ENCODE measurements at regions not wholly inside any gene's neighbourhood (a gene's known extent, or its start where the extent isn't known, plus 50 kb on each side); places are given as distances from the start of the nearest gene placed in this dataset.

DNA sequence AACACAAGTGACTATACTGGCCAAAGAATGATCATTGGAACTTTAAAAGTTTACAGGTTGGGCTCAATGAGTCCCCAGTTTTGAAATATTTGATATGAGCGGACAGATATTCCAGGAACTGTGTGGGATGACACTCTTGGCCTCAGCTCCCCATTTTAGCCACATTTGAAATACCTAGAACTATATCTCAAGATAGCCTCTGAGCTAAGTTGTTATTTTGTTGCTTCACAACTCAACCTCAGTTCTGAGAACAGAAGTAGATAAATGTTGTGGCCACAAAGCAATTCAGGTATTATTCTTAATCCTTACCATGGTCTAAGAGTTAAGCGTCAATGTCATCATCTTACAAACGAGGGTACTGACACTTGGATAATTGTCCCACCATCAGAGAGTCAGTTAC, 172.2 kb upstream of the SETBP1 start:
- DNase-seq (no peak), ATAC-seq (ENCODE audit: low read depth) (no peak)
- Histone ChIP-seq H3K79me2 (ENCODE audit: control insufficient read depth, insufficient read depth, low read length) (no peaks in the 10 kb centered on the region), H3K27ac (ENCODE audit: low read length in 2 of 2) (peak overlapping the region; percentile 81 to 86), H3K36me3 (replicated peaks in 1 of 2; ENCODE audit: control extremely low read depth in 1 of 2, control insufficient read depth in 1 of 2, extremely low read depth in 1 of 2, insufficient read depth in 2 of 2, low read length in 1 of 2) (no peaks in the 10 kb centered on the region), H4K20me1 (ENCODE audit: control insufficient read depth, insufficient read depth, low read length, poor library complexity, severe bottlenecking) (no peaks in the 10 kb centered on the region), H3K27me3 (replicated peaks in 1 of 4; ENCODE audit: control extremely low read depth in 1 of 4, control insufficient read depth in 3 of 4, insufficient read depth in 4 of 4, low read length in 3 of 4) (no peaks in the 10 kb centered on the region), H3K9ac (ENCODE audit: low read length) (no peak overlapping the region), H3K4me2 (replicated peaks; ENCODE audit: low read depth, low read length, poor library complexity, severe bottlenecking) (peak overlapping the region; percentile 40), H3K4me1 (ENCODE audit: control insufficient read depth in 2 of 2, insufficient read depth in 2 of 2, low read length in 2 of 2) (peaks cover 37 to 41% of the 10 kb centered on the region in 2 donors), H3K9me3 (ENCODE audit: control extremely low read depth in 1 of 3, control insufficient read depth in 2 of 3, insufficient read depth in 1 of 3, low read length in 2 of 3) (peaks cover 0 to 2% (median 0%) of the 10 kb centered on the region in 3 donors), H2AFZ (ENCODE audit: insufficient read depth, low read depth, low read length, poor library complexity, severe bottlenecking) (peak overlapping the region; percentile 17), H3K4me3 (ENCODE audit: control extremely low read depth in 1 of 5, extremely low read depth in 1 of 5, insufficient read depth in 1 of 5, low read depth in 2 of 5, low read length in 4 of 5) (no peak overlapping the region)
- POLR2A ChIA-PET: no interaction called here
- Mint-ChIP-seq H3K4me1 (peaks cover 20% of the 10 kb centered on the region), H3K27me3 (no peaks in the 10 kb centered on the region), H3K4me3 (no peak overlapping the region), H3K27ac (no peak overlapping the region), H3K9me3 (ENCODE audit: insufficient read depth) (no peaks in the 10 kb centered on the region)
- no CpG with 5 or more reads among the region's 3 CpGs for WGBS (ENCODE audit: insufficient coverage)
- TF ChIP-seq, protein P1, sequence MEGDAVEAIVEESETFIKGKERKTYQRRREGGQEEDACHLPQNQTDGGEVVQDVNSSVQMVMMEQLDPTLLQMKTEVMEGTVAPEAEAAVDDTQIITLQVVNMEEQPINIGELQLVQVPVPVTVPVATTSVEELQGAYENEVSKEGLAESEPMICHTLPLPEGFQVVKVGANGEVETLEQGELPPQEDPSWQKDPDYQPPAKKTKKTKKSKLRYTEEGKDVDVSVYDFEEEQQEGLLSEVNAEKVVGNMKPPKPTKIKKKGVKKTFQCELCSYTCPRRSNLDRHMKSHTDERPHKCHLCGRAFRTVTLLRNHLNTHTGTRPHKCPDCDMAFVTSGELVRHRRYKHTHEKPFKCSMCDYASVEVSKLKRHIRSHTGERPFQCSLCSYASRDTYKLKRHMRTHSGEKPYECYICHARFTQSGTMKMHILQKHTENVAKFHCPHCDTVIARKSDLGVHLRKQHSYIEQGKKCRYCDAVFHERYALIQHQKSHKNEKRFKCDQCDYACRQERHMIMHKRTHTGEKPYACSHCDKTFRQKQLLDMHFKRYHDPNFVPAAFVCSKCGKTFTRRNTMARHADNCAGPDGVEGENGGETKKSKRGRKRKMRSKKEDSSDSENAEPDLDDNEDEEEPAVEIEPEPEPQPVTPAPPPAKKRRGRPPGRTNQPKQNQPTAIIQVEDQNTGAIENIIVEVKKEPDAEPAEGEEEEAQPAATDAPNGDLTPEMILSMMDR (IDR thresholded peaks at IDR 0.05): no peak
- no peak for TF ChIP-seq EZH2 (IDR thresholded peaks at IDR 0.05; ENCODE audit: borderline replicate concordance, insufficient read depth, low read depth, low read length, poor library complexity, severe bottlenecking)
- intact Hi-C loops (cut with micrococcal nuclease): loop anchor here (2.0 kb wide), 1 partner anchor 18 kb away; no protein-coding TSS in a partner anchor
- CTCF ChIA-PET: interaction anchor here (0.8 kb wide), 1 partner anchor 16 kb away, joined by 3 read pairs; no protein-coding TSS in a partner anchor

GRCh38 chr18:44509048-44509447, 171.6 kb upstream of the SETBP1 start:
- Histone ChIP-seq H3K9ac (ENCODE audit: low read length) (no peak overlapping the region), H3K4me2 (replicated peaks; ENCODE audit: low read depth, low read length, poor library complexity, severe bottlenecking) (no peak overlapping the region), H2AFZ (ENCODE audit: insufficient read depth, low read depth, low read length, poor library complexity, severe bottlenecking) (peak overlapping the region; percentile 17), H3K9me3 (ENCODE audit: control extremely low read depth in 1 of 3, control insufficient read depth in 2 of 3, insufficient read depth in 1 of 3, low read length in 2 of 3) (peaks cover 0 to 2% (median 0%) of the 10 kb centered on the region in 3 donors), H3K27ac (ENCODE audit: low read length in 2 of 2) (peak overlapping the region; percentile 81 to 86), H3K79me2 (ENCODE audit: control insufficient read depth, insufficient read depth, low read length) (no peaks in the 10 kb centered on the region), H4K20me1 (ENCODE audit: control insufficient read depth, insufficient read depth, low read length, poor library complexity, severe bottlenecking) (no peaks in the 10 kb centered on the region), H3K4me1 (ENCODE audit: control insufficient read depth in 2 of 2, insufficient read depth in 2 of 2, low read length in 2 of 2) (peaks cover 37 to 40% of the 10 kb centered on the region in 2 donors), H3K4me3 (ENCODE audit: control extremely low read depth in 1 of 5, extremely low read depth in 1 of 5, insufficient read depth in 1 of 5, low read depth in 2 of 5, low read length in 4 of 5) (no peak overlapping the region), H3K36me3 (replicated peaks in 1 of 2; ENCODE audit: control extremely low read depth in 1 of 2, control insufficient read depth in 1 of 2, extremely low read depth in 1 of 2, insufficient read depth in 2 of 2, low read length in 1 of 2) (no peaks in the 10 kb centered on the region), H3K27me3 (replicated peaks in 1 of 4; ENCODE audit: control extremely low read depth in 1 of 4, control insufficient read depth in 3 of 4, insufficient read depth in 4 of 4, low read length in 3 of 4) (no peaks in the 10 kb centered on the region)
- intact Hi-C loops (cut with micrococcal nuclease): loop anchor here (2.0 kb wide), 1 partner anchor 18 kb away; no protein-coding TSS in a partner anchor
- ATAC-seq (ENCODE audit: low read depth) (no peak), DNase-seq (no peak)
- Mint-ChIP-seq H3K27me3 (no peaks in the 10 kb centered on the region), H3K4me3 (no peak overlapping the region), H3K27ac (no peak overlapping the region), H3K4me1 (peaks cover 24% of the 10 kb centered on the region), H3K9me3 (ENCODE audit: insufficient read depth) (no peaks in the 10 kb centered on the region)
- WGBS (ENCODE audit: insufficient coverage): no CpG with 5 or more reads among the region's 2 CpGs
- CTCF ChIA-PET: interaction anchor here (0.6 to 1.1 kb wide), 2 partner anchors 511 to 704 kb away, joined by 3 read pairs; no protein-coding TSS in a partner anchor
- no peak for TF ChIP-seq EZH2 (IDR thresholded peaks at IDR 0.05; ENCODE audit: borderline replicate concordance, insufficient read depth, low read depth, low read length, poor library complexity, severe bottlenecking)
- TF ChIP-seq, protein P1 (IDR thresholded peaks at IDR 0.05): no peak
- POLR2A ChIA-PET: no interaction called here

Data from B cell (primary cell).